NCI-H82 (cell line): ENCODE measurements at regions not wholly inside any gene's neighbourhood (a gene's known extent, or its start where the extent isn't known, plus 50 kb on each side); places are given as distances from the start of the nearest gene placed in this dataset.

Source experiments
- DNase-seq: peaks from one replicate; lab custom pipeline; 2025; lab: John Stamatoyannopoulos, UW

DNA sequence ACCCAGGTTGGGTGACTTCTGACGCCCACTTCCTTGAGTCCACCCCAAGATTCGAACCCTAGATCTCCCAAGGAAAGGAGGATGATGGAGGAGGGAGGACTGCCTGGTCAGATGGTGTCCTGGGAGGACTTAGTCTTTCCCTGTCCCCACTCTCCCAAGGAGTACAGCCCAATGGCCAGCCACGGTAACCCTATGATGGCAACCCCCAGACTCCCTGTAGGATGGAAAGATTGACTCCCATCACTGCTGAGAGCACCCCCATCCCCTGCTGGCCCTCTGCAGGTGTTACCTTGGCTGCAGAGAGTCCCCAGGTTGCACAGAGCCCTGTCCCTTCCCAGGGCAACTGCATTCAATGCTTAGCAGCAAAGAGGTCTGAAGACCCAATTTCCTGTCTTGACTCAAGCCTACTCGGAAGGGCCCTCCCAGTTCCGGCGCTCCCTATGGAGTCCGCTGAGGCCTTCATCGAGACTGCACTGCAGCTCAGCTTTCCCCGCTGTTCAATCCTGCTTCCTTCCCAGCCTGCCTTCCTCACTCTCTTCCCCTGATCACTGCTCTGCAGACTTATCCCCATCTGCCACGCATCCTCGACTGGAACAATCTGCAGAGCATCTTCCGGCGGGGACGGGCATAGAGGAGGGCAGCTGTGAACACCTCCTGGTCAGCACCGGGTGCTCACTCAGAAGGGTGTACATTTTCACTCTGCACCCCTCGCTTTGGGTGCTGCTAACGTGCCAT, 50.8 kb upstream of the OCM2 start:
- no peak for DNase-seq

DNA sequence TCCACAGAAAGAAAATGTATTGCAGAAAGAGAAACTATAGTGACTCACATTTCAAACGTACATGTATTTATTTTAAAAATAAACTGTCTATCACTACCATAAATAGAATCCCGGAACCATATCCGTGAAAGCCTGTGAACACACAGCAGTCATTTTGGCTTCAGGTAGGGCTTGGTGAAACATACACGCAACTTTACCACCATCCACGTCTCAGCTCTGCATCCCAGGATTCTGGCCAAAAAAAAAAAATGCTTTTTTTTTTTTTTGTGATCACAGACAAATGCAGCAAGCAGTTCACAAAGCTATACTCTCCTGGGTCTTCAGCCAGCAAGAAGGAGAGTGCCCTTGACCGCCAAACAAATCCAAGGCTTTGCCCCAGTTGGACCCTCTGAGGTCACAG, 56.8 kb upstream of the OCM2 start:
- no peak for DNase-seq

DNA sequence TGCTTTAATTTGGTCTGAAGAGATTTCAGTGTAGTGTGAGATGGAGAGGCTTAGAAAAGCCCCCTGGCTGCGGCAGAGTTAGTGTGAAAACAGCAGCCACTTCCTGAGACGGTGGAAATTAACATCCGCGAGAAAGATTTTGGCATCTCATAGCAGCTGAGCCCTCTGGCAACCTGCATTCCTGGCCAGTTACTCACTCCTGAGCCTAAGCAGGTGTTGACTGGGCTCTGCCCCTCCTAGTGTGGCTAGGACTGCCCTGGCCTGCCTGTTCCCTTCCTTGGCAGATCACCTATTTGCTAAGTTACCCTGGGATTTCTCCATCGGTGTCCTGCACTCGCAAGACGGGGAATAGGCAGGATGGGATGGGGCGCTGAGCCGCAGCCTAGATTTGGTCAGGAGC, 57.6 kb upstream of the LMTK2 start:
- DNase-seq: no peak

DNA sequence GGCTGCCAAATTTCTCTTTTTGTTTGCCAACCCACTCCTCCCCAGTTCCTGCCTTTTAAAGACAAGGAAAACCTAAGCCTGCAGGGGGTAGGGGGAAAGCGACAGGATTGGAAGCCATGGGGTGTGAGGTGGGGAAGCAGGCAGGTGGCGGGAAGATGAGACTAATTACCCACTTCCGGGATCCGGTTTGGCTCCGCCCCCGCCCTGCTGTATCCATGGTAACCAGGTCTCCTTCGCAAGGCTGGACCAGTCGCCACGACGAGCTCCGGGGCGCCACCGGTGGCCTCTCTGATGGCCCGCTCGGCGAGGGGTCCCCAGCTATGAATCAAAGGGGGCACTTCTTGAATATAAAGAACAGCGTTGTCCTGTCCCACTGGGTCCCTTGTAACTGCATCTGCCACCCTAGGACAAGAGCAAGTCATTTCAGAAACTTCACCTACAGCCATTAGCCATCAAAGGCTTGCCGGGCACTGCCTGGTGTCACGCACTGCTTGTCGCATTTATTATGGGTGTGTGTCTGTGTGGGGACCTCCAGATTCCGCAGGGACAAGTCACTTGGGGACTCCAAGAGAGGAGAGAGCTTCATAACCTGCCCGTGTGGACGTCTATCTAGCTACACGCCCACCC, 55.4 kb upstream of the LMTK2 start:
- peak; percentile 54 for DNase-seq

DNA sequence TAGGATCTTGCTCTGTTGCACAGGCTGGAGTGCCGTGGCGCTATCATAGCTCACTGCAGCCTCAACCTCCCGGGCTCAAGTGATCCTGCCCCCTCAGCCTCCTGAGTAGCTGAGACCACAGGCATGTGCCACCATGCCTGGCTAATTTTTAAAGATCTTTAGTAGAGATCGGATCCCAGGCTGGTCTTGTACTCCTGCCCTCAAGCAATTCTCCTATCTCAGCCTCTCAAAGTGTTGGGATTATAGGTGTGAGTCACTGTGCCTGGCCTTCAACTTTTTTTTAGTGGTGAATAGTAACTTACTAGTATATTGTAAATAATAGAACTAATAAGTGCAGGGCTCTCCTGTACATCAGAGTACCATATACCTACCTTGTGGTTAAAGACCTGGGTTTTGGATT, 52.1 kb upstream of the LMTK2 start:
- DNase-seq: no peak

DNA sequence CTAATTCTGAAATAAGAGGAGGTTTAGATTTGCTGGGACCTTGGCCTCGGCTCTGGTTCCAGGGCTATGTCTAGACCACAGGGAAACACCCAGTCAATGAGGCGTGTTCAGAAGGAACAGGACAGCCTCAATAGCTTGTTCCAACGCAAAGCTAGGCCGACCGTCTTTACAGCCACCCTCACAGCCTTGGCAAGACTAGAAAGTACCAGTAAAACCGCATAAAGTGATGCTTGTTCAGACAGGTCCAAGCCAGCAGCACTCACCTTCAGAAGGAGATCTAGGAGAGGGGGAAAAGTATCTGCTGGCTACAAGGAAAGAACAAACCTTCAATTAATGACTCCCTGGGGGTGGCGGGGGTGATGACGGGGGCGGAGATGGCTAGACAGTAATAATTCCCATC, 50.1 kb upstream of the LMTK2 start:
- no peak for DNase-seq
